NCI-H1417 treated with DMSO at 0.1 percent for 48 hours (cell line): ENCODE measurements at regions not wholly inside any gene's neighbourhood (a gene's known extent, or its start where the extent isn't known, plus 50 kb on each side); places are given as distances from the start of the nearest gene placed in this dataset.

Source experiments
- DNase-seq: peaks from one replicate; lab custom pipeline; 2025; lab: John Stamatoyannopoulos, UW

- DNase-seq: no peak
Observed at GRCh38 chr5:125695996-125696655, 727.1 kb upstream of the GRAMD2B start.

GRCh38 chr5:125696762-125697161, 726.4 kb upstream of the GRAMD2B start:
- no peak for DNase-seq

- DNase-seq: no peak
Observed at GRCh38 chr5:125698420-125698819, 724.8 kb upstream of the GRAMD2B start.

GRCh38 chr5:125699860-125700259, 723.3 kb upstream of the GRAMD2B start:
- DNase-seq: no peak

- peak; percentile 57 for DNase-seq
Observed at GRCh38 chr5:125700380-125700861, 722.8 kb upstream of the GRAMD2B start.

GRCh38 chr5:125703616-125704015, 719.6 kb upstream of the GRAMD2B start:
- DNase-seq: no peak

- DNase-seq: no peak
Observed at GRCh38 chr5:125704888-125705287, 718.3 kb upstream of the GRAMD2B start.

GRCh38 chr5:125708583-125708982, 714.6 kb upstream of the GRAMD2B start:
- DNase-seq: no peak

- DNase-seq: no peak
Observed at GRCh38 chr5:125710745-125711144, 712.5 kb upstream of the GRAMD2B start.

- DNase-seq: no peak
Observed at GRCh38 chr5:125712397-125712796, 710.8 kb upstream of the GRAMD2B start.

GRCh38 chr5:125713109-125713805, 710.0 kb upstream of the GRAMD2B start:
- DNase-seq: no peak

GRCh38 chr5:125715216-125715615, 708.0 kb upstream of the GRAMD2B start:
- no peak for DNase-seq

GRCh38 chr5:125717209-125717608, 706.0 kb upstream of the GRAMD2B start:
- no peak for DNase-seq

- DNase-seq: peak; percentile 76
Observed at GRCh38 chr5:125719681-125720347, 703.4 kb upstream of the GRAMD2B start.

GRCh38 chr5:125720348-125720685, 702.9 kb upstream of the GRAMD2B start:
- DNase-seq: no peak

GRCh38 chr5:125720721-125721120, 702.5 kb upstream of the GRAMD2B start:
- DNase-seq: no peak

GRCh38 chr5:125722550-125722949, 700.7 kb upstream of the GRAMD2B start:
- DNase-seq: no peak

GRCh38 chr5:125725691-125726090, 697.5 kb upstream of the GRAMD2B start:
- DNase-seq: no peak

- DNase-seq: no peak
Observed at GRCh38 chr5:125743939-125744338, 679.3 kb upstream of the GRAMD2B start.

GRCh38 chr5:125746917-125747316, 676.3 kb upstream of the GRAMD2B start:
- DNase-seq: no peak

GRCh38 chr5:125750147-125750860, 672.9 kb upstream of the GRAMD2B start:
- no peak for DNase-seq

- DNase-seq: no peak
Observed at GRCh38 chr5:125750861-125751186, 672.4 kb upstream of the GRAMD2B start.

- no peak for DNase-seq
Observed at GRCh38 chr5:125756456-125756855, 666.8 kb upstream of the GRAMD2B start.
